ENCODE measurements at regions not wholly inside any gene's neighbourhood (a gene's known extent, or its start where the extent isn't known, plus 50 kb on each side); places are given as distances from the start of the nearest gene placed in this dataset.
"Not testable (repeated sequence)": the region's sequence is repeated elsewhere in the genome, so short reads cannot be mapped to it uniquely, and the experiment has no call there.

GRCh38 chr10:33015761-33016547 is 57.9 kb upstream of the ITGB1 start:
- DNase-seq (ENCODE audit: extremely low spot score, insufficient read length, low read depth) (no peak), FAIRE-seq (no peak)

GRCh38 chr10:33013331-33013730 is 55.3 kb upstream of the ITGB1 start:
- not testable (repeated sequence) for FAIRE-seq

GRCh38 chr10:33012306-33012705 is 54.3 kb upstream of the ITGB1 start:
- FAIRE-seq, result no peak

More at GRCh38 chr10:33013331-33013730, 55.3 kb upstream of the ITGB1 start:
- DNase-seq (ENCODE audit: extremely low spot score, insufficient read length, low read depth), result not testable (repeated sequence)

GRCh38 chr10:33010132-33011037 is 52.4 kb upstream of the ITGB1 start:
- no peak for DNase-seq (ENCODE audit: extremely low spot score, insufficient read length, low read depth)
- no peak for FAIRE-seq

More at GRCh38 chr10:33012306-33012705, 54.3 kb upstream of the ITGB1 start:
- no peak for DNase-seq (ENCODE audit: extremely low spot score, insufficient read length, low read depth)

- FAIRE-seq (no peak), DNase-seq (ENCODE audit: extremely low spot score, insufficient read length, low read depth) (no peak)
These were observed 51.5 kb upstream of the ITGB1 start for GRCh38 chr10:33009244-33010131.

- peak; percentile 77 for FAIRE-seq
- peak; percentile 33 for DNase-seq (ENCODE audit: extremely low spot score, insufficient read length, low read depth)
These were observed 50.6 kb upstream of the ITGB1 start for GRCh38 chr10:33008499-33009243.

GRCh38 chr10:33007731-33008381 is 49.8 kb upstream of the ITGB1 start:
- DNase-seq (ENCODE audit: extremely low spot score, insufficient read length, low read depth); FAIRE-seq: not testable (repeated sequence)

Measured in GM18507 (cell line).